GM10248 (cell line): ENCODE measurements at regions not wholly inside any gene's neighbourhood (a gene's known extent, or its start where the extent isn't known, plus 50 kb on each side); places are given as distances from the start of the nearest gene placed in this dataset.

ENCODE experiments used
- CTCF ChIA-PET: fragments of 300-600 bp; sonication (Branson Sonifier 250); formaldehyde crosslinking; extraction: SDS; loops from one replicate; lab custom pipeline; 2021; ENCODE audit warnings: antibody characterized with exemption; lab: Yijun Ruan, JAX
- POLR2A ChIA-PET: fragments of 350-650 bp; sonication (Branson Sonifier 250); formaldehyde crosslinking; extraction: SDS; loops from one replicate; lab custom pipeline; 2020; ENCODE audit warnings: antibody characterized with exemption; lab: Yijun Ruan, JAX
- DNase-seq: peaks from one replicate; pipeline ENCODE4 v3.0.0; 2012; ENCODE audit errors: extremely low spot score
- CTCF ChIP-seq: IDR thresholded peaks from 2 replicates; pipeline ENCODE4 v1.5.1; 2012; ENCODE audit warnings: mild to moderate bottlenecking, low read depth; ENCODE audit errors: extremely low read depth, missing control alignments, control extremely low read depth

DNA sequence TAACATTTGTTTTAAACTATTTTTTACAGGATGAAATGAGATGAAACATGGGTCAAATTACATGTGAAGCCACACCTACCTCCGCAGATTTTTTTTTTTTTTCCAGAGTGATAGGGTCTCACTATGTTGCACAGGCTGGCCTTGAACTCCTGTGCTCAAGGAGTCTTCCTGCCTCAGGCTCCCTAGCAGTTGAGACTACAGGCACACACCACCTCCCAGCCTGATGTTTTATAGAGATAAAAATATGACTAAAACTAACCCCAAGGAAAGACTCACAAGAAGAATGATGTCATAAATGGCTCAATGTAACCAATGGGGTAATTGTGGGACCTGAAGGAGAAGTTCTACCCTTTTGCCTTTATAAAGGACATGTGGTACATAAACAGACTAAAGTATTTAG lies 52.3 kb upstream of the SOX6 start:
- no peak for TF ChIP-seq CTCF
- no peak for DNase-seq
- CTCF ChIA-PET = interaction anchor here (1.6 to 3.0 kb wide), 2 partner anchors 10 to 25 kb away, joined by 5 to 11 read pairs; no protein-coding TSS in a partner anchor
- POLR2A ChIA-PET = no interaction called here

DNA sequence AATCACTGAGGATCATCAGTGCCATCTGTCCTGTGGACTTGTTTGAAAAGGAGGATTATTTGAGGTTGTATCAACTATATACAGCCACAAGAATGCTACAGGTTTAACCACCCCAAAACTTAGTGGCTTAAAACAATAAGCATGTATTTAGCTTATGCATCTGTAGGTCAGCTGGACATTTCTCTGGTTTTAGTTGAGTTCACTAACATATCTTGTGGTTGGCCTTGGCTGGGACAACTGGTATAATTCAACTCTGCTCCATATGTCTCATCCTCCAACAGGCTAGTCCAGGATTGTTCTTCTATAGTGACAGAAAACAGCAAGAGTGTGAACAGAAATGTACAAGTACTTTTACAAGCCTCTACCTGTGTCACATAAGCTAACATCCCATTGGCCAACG lies 49.9 kb upstream of the SOX6 start:
- ChIA-PET POLR2A (no interaction called here), CTCF (interaction anchor here (1.4 to 3.0 kb wide), 4 partner anchors 8 to 13 kb away, joined by 3 to 11 read pairs (median 8); no protein-coding TSS in a partner anchor)
- TF ChIP-seq CTCF = no peak
- DNase-seq = no peak
